GM19468 (cell line): ENCODE measurements at regions not wholly inside any gene's neighbourhood (a gene's known extent, or its start where the extent isn't known, plus 50 kb on each side); places are given as distances from the start of the nearest gene placed in this dataset.
A peak's percentile ranks its signal among the peaks of the same experiment; 100 is the strongest.

Experiments
- ATAC-seq: cut with Tn5 transposase; IDR thresholded peaks from one replicate; pipeline ENCODE4 v1.9.1; 2021; ENCODE audit warnings: mild to moderate bottlenecking, moderate library complexity, moderate number of reproducible peaks; ENCODE audit not compliant: unreplicated experiment; ENCODE audit errors: extremely low read depth

DNA sequence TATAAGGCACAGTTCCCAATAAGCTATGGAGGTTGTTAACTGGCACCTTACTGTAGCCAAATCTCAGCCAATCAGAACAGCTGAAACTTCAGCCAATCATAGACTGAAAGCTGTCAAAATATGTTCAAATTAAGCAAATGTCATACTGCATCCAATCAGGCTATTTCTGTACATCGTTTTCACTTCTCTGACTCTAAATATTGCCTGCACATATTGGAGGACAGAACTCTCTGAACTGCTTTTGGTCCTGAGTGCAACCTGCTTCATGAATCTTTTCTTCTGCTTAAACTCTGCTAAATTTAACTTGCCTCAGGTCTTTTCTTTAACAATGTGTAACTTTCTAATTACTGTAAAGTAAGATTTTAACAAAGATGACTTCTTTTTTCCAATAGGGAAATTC lies 1198.9 kb upstream of the PCDH7 start:
- no peak for ATAC-seq

- ATAC-seq, result no peak
These were observed 1183.4 kb upstream of the PCDH7 start for GRCh38 chr4:29536745-29537144.

DNA sequence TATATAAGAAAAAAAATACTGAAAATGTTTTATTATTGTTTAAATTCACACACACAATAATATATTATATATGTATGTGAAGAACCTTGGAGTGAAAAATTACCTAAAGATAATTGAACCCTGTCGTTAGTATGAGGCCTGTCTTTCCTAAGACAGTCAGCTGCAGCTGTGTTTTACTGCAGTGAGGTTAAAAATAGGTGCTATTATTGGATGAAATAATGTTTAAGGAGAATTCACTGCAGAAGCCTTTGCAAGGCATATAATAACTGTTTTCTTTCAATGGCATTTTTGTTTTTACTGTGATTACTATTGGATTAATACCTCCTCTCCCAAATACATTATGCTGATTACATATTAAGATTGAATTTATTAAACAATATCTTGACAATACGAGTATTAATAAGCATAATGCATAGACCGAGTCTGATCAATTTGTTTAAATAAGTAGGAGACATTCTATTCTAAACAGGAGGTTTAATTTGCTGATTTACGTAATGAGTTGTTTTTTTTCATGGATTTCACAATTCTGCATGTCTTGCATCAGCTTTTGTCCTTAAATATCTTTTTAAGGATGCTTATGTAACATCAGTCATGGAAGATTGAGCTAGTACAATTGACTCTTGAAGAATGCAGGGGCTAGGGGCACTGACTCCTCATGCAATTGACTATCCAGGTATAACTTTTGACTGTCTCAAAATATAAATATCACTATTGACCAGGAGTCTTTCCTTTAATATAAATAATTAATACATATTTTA lies 1181.1 kb upstream of the PCDH7 start:
- no peak for ATAC-seq

DNA sequence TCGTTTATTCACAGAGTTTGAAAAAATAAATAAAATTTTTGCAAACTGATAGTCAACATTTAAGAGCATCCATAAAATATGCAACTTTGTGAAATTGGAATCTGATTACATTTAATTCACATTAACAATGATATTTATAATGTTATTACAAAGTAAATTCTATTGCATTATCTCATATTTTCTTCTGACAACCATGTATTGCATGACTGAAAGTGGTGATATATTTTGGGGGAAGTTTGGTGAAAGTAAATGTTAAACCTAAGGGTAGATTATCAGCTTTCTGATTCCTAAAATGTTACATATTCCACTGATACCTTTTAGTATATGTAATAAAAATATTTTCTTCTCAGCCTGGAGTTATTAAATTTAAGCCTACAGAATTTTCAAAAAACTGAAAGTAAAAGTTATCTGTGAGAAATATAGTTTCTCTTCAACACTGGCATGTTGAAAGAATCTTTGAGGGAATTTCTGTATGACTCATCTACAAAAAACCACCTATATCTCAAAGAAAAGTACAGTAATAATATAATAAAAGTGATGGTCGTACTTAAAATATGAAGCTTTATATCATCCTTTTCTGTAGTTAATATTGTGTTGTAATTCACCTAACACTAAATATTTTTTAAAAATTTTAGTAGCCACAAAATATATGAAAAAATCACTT lies 1179.6 kb upstream of the PCDH7 start:
- no peak for ATAC-seq

- no peak for ATAC-seq
These were observed 1178.4 kb upstream of the PCDH7 start for GRCh38 chr4:29541757-29542156.

- no peak for ATAC-seq
These were observed 1170.8 kb upstream of the PCDH7 start for GRCh38 chr4:29549342-29549741.

- no peak for ATAC-seq
These were observed 1168.3 kb upstream of the PCDH7 start for GRCh38 chr4:29551821-29552220.

DNA sequence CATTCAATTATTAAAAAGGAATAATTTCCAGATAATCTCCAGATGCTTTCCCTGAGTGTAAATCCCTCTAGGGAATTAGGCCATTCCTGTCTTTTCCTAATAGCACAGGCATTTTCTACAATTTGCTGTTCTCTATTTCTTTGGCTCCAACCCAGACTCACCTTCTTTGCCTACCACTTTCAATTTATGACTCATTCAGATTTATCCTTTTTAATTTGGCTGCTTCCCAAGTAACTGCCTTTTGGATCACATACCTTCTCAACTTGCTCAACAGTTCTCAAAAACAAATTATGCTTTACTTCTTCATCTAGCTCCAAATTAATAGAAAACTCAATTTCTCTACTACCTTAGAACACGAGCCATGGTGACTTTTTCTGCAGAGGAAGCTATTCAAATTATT lies 1166.3 kb upstream of the PCDH7 start:
- ATAC-seq, result no peak

DNA sequence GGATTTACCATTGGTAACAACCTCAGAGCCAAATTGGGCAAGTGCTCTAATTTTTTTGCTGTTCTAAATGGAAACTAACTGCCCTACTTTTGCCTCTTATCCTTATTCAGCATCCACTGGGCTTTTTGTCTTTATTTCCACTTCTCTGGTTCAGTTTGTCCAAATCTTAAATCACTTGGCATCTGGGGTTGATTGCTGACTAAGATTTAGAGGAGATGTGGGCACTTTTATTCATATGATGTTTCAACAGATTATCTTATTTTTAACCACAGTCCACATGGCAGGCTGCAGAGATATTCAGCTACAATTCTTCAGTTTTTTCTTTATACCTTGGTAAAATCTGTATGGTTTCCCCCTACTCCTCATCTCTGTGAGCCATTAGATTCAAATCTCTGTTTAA lies 1161.4 kb upstream of the PCDH7 start:
- ATAC-seq, result no peak

DNA sequence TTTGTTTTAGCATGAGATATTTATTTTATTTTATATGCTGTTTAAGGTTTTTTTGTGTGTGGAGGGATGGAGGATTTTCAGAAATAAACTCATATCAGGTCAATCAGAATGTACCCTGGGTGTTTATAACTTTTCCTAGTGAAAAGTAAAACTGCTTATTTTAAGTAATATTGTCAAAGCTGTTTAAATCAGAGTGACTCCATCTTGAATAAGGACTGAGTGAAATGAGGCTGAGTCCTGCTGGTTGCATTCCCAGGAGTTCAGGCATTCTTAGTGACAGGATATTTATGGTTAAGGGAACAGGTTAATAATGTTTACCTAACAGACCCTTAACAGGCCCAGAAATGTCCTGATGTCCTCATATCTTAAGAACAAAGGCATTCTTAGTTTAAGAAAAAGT lies 1160.9 kb upstream of the PCDH7 start:
- no peak for ATAC-seq

GRCh38 chr4:29560452-29560851 lies 1159.7 kb upstream of the PCDH7 start:
- no peak for ATAC-seq

DNA sequence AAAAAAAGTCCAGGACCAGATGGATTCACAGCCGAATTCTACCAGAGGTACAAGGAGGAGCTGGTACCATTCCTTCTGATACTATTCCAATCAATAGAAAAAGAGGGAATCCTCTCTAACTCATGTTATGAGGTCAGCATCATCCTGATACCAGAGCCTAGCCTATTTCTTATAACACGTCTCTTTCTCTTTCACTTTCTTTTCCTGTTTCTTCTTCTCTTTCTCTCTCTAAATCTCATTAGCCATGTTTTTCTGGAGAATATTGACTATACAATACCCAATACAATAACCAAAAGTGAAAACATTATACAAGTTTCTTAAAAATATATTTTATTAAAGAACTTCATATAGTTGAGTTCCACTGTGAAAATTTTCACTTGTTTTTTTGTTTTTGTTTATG lies 1154.9 kb upstream of the PCDH7 start:
- ATAC-seq, result peak; percentile 39

GRCh38 chr4:29566371-29566770 lies 1153.8 kb upstream of the PCDH7 start:
- ATAC-seq, result no peak

- no peak for ATAC-seq
These were observed 1148.8 kb upstream of the PCDH7 start for GRCh38 chr4:29571322-29571721.

DNA sequence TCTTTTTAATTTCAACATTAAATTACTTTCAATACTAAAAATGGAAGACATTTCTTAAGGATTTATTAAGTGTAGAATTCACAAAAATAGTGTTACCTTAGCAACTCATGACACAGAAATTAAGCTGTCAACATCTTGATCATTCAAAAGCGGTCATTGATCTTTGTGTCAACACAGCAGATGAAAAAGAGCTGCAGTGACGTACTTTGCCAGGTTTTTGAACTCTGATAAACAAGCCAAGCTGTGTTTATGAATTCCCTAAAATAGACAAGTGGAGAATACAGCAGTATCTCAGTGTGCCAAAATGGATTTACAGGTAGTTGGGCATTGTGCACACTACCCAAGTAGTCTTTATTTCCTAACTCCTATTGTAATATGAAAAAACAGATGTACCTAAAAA lies 1141.8 kb upstream of the PCDH7 start:
- no peak for ATAC-seq

DNA sequence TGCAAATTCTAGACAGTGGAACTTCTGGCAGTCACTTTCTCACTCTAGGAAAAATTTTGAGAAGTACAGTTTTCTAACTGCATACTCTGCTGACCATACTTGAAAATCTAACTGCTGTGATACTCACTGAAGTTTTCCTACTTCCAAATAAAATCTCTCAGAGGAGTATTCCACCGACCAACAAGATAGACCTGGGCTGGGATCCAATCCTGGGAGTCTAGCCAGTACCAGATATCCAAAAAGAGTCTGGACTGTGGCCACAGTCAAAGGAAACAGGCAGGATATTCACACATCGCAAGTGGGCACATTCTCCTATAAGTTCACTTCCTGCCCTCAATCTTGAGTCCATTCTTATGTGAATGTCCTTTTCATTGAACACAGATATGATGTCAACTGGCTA lies 1138.7 kb upstream of the PCDH7 start:
- no peak for ATAC-seq

DNA sequence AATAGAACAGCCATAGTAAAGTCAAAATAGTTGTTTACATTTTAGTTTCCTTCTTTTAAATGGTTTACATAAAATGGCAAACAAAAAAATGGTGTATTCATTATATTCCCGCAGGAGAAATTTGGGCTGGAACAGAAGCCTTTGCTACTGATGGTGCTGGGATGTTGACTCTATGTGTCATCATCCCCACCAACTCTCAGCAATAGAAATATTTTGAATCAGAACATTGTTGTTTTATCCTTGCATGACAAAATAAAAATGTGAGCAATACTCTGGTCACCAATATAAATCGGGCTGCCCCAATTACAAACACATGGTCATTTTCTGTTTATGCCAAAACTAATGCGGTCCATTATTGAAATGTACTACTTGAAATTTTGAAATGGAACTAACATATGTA lies 1131.6 kb upstream of the PCDH7 start:
- no peak for ATAC-seq

DNA sequence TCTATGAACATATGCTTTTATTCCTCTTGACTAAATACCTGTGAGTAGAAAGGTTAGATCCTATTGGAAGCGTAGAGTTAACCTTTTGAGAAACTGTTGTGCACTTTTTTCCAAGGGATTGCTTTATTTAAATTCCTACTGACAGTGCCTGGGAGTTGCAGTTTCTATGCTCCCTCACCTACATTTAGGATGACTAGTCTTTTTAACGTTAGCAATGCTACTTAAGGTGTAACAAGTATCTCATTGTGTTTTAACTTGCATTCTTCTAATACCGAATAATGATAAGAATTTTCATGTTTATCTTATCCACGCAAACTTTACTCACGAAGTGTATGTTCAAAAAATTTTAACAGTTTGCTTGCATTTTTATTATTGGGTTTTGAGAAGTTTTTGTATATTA lies 1123.9 kb upstream of the PCDH7 start:
- no peak for ATAC-seq

- ATAC-seq, result no peak
These were observed 1101.0 kb upstream of the PCDH7 start for GRCh38 chr4:29619168-29619567.

DNA sequence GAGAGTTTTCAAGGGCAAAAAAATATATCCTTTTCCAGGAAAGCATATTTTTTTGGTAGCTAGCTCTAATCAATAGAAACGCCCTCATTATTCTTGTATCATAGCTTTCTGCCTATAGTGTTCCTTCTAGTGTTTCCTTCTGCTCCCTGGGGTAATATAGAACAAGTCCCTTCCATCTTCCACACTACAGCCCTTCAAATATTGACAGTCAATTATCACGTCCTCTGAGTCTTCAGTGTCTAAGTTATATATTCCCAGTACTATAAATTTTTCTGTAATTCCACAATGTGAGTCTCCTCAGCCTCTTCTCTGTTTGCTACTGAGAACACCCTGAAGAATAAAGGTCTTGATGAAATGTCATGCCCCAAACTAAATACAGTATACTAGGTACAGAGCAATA lies 1088.0 kb upstream of the PCDH7 start:
- ATAC-seq, result no peak

- ATAC-seq, result no peak
These were observed 1083.2 kb upstream of the PCDH7 start for GRCh38 chr4:29636961-29637360.

GRCh38 chr4:29653221-29653620 lies 1066.9 kb upstream of the PCDH7 start:
- no peak for ATAC-seq
